ENCODE measurements at regions not wholly inside any gene's neighbourhood (a gene's known extent, or its start where the extent isn't known, plus 50 kb on each side); places are given as distances from the start of the nearest gene placed in this dataset.

DNA sequence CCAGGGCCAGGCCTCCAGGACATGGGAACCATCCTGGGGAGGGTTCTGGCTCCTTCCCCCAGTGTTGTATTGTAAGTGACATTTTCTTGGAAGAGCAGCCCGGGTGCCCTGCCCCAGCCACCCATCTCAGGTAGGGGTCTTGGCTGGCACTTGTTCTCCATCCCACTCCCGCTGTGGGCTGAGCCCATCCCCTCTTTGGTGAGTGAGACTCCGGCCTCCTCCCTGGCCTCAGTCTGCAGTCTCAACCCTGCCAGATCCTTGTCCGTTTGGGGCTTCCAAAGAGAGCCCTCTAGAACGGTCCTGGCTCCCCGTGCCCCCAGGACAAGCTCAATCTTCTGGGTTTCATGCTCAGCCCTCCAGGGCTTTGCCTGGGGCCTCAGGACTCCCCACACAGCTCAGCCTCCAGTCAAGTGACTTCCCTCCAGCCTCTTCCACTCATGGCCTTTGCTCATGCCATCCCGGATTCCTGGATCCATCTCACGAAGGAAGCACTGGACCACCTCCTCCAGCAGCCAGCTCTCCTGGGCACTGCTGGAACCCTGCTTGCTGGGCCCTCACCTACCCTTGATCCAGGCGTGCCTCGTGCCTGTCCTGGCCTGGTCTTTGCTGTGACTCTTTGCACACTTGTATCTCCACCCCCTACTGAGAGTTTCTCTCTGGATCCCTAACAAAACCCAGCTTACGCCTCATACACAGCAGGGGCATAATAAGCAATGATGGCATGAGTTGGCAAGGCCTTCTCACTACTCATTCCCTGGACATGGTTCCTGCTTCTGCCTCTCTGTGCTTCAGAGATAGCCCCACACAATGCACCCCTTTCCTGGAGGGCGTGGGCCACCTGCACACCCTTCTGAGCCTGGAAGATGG lies 297.4 kb upstream of the RTL1 start:
- DNase-seq = no peak
- Mint-ChIP-seq H3K27me3 (ENCODE audit: low read depth) (no peaks in the 10 kb centered on the region), H3K27ac (no peak overlapping the region), H3K36me3 (ENCODE audit: insufficient read depth in 2 of 2) (peaks cover 1 to 2% of the 10 kb centered on the region in 2 donors), H3K4me3 (no peak overlapping the region), H3K9me3 (peaks cover 7 to 11% of the 10 kb centered on the region in 2 donors), H3K4me1 (ENCODE audit: low read depth) (no peaks in the 10 kb centered on the region)
- ATAC-seq (replicated peaks in 1 of 2) = no peak

- Mint-ChIP-seq H3K9me3 (peaks cover 10 to 11% of the 10 kb centered on the region in 2 donors), H3K27me3 (ENCODE audit: low read depth) (no peaks in the 10 kb centered on the region), H3K4me3 (no peak overlapping the region), H3K36me3 (ENCODE audit: insufficient read depth in 2 of 2) (peaks cover 1 to 2% of the 10 kb centered on the region in 2 donors), H3K4me1 (ENCODE audit: low read depth) (no peaks in the 10 kb centered on the region), H3K27ac (no peak overlapping the region)
- ATAC-seq (replicated peaks in 1 of 2) (no peak), DNase-seq (no peak)
Measured at GRCh38 chr14:101201535-101202151, 298.1 kb upstream of the RTL1 start.

DNA sequence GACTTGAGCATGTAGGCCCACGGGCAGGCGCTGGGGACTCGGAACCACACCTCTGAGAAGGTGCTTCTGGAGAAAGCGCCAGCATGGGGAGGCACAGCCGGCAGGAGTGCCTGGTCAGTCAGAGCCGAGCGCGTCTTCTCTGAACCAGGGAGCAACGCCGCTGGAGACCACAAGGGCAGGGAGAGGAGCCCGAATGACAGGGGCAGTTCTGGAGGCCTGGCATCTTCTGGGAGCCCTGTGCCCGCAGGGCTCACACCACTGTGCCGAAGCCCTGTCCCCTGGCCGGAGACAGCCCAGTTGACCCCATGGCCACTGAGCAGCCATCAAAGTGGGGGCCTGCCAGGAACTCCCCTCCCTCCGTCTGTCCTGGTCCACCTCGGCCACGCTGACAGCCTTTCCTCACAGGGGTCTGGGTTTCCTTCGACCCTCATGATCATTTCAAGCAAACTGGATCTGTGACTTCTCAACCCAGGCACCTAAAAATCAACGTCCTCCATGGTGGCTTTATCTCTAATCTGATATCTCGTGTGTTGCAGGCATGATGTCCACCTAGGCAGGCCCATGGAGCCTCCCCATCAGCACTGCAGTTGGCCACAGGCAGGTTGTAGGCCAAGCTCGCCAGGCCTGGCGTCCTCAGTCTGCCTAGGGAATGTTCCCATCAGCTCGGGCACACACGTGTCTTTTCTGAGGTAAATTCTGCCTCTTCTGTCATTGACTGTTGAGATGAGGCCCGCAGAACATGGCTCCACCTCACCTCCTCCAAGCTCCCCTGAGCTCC lies 299.3 kb upstream of the RTL1 start:
- Mint-ChIP-seq H3K27me3 (ENCODE audit: low read depth) (no peaks in the 10 kb centered on the region), H3K9me3 (peaks cover 12 to 17% of the 10 kb centered on the region in 2 donors), H3K4me3 (no peak overlapping the region), H3K4me1 (ENCODE audit: low read depth) (no peaks in the 10 kb centered on the region), H3K27ac (no peak overlapping the region), H3K36me3 (ENCODE audit: insufficient read depth in 2 of 2) (peaks cover 3 to 4% of the 10 kb centered on the region in 2 donors)
- DNase-seq (no peak), ATAC-seq (replicated peaks in 1 of 2) (no peak)

- no peaks in the 10 kb centered on the region for H3K4me1 Mint-ChIP-seq (ENCODE audit: low read depth)
- peaks cover 23 to 34% of the 10 kb centered on the region in 2 donors for H3K9me3 Mint-ChIP-seq
- no peak for DNase-seq
- no peaks in the 10 kb centered on the region for H3K27me3 Mint-ChIP-seq (ENCODE audit: low read depth)
- H3K36me3 Mint-ChIP-seq (ENCODE audit: insufficient read depth in 2 of 2) = peaks cover 9 to 18% of the 10 kb centered on the region in 2 donors
- H3K4me3 Mint-ChIP-seq = no peak overlapping the region
- no peak for ATAC-seq (replicated peaks in 1 of 2)
- no peak overlapping the region for H3K27ac Mint-ChIP-seq
Measured at GRCh38 chr14:101206556-101206955, 303.0 kb upstream of the RTL1 start.

- DNase-seq = no peak
- H3K4me3 Mint-ChIP-seq = no peak overlapping the region
- no peaks in the 10 kb centered on the region for H3K4me1 Mint-ChIP-seq (ENCODE audit: low read depth)
- H3K36me3 Mint-ChIP-seq (ENCODE audit: insufficient read depth in 2 of 2) = peaks cover 12 to 21% of the 10 kb centered on the region in 2 donors
- no peaks in the 10 kb centered on the region for H3K27me3 Mint-ChIP-seq (ENCODE audit: low read depth)
- no peak for ATAC-seq (replicated peaks in 1 of 2)
- H3K27ac Mint-ChIP-seq = no peak overlapping the region
- peaks cover 25 to 36% of the 10 kb centered on the region in 2 donors for H3K9me3 Mint-ChIP-seq
Measured at GRCh38 chr14:101207041-101207440, 303.5 kb upstream of the RTL1 start.

DNA sequence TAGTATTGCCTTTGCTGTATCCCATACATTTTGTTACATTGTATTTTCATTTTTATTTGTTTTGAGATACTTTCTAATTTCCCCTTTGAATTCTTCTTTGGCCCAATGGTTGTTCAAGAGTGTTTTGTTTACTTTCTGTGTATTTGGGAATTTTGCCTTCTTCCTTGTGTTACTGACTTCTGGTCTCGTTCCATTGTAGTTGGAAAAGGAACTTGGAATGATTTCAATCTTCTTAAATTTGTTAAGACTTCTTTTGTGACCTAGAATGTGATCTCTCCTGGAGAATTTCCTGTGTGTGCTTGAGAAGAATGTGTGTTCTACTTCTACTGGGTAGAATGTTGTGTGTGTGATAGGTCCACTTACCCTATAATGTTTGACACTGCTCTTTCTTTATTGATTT lies 304.4 kb upstream of the RTL1 start:
- H3K36me3 Mint-ChIP-seq (ENCODE audit: insufficient read depth in 2 of 2) = peaks cover 13 to 23% of the 10 kb centered on the region in 2 donors
- no peaks in the 10 kb centered on the region for H3K4me1 Mint-ChIP-seq (ENCODE audit: low read depth)
- H3K27ac Mint-ChIP-seq = no peak overlapping the region
- H3K9me3 Mint-ChIP-seq = peaks cover 28 to 39% of the 10 kb centered on the region in 2 donors
- DNase-seq (no peak), ATAC-seq (replicated peaks in 1 of 2) (no peak)
- no peaks in the 10 kb centered on the region for H3K27me3 Mint-ChIP-seq (ENCODE audit: low read depth)
- no peak overlapping the region for H3K4me3 Mint-ChIP-seq

GRCh38 chr14:101209594-101209993 lies 306.1 kb upstream of the RTL1 start:
- no peaks in the 10 kb centered on the region for H3K27me3 Mint-ChIP-seq (ENCODE audit: low read depth)
- no peak overlapping the region for H3K4me3 Mint-ChIP-seq
- no peaks in the 10 kb centered on the region for H3K4me1 Mint-ChIP-seq (ENCODE audit: low read depth)
- H3K27ac Mint-ChIP-seq = no peak overlapping the region
- no peak for DNase-seq
- no peak for ATAC-seq (replicated peaks in 1 of 2)
- peaks cover 24 to 37% of the 10 kb centered on the region in 2 donors for H3K9me3 Mint-ChIP-seq
- H3K36me3 Mint-ChIP-seq (ENCODE audit: insufficient read depth in 2 of 2) = peaks cover 14 to 21% of the 10 kb centered on the region in 2 donors

- Mint-ChIP-seq H3K4me3 (no peak overlapping the region), H3K27me3 (ENCODE audit: low read depth) (no peaks in the 10 kb centered on the region), H3K9me3 (peaks cover 6 to 14% of the 10 kb centered on the region in 2 donors), H3K36me3 (ENCODE audit: insufficient read depth in 2 of 2) (peaks cover 7 to 8% of the 10 kb centered on the region in 2 donors), H3K27ac (no peak overlapping the region), H3K4me1 (ENCODE audit: low read depth) (no peaks in the 10 kb centered on the region)
- ATAC-seq (replicated peaks in 1 of 2) (no peak), DNase-seq (no peak)
Measured at GRCh38 chr14:101215266-101215665, 311.7 kb upstream of the RTL1 start.

- peaks cover 5% of the 10 kb centered on the region in 2 donors for H3K36me3 Mint-ChIP-seq (ENCODE audit: insufficient read depth in 2 of 2)
- peaks cover 6 to 10% of the 10 kb centered on the region in 2 donors for H3K9me3 Mint-ChIP-seq
- DNase-seq (no peak), ATAC-seq (replicated peaks in 1 of 2) (no peak)
- H3K27me3 Mint-ChIP-seq (ENCODE audit: low read depth) = no peaks in the 10 kb centered on the region
- no peaks in the 10 kb centered on the region for H3K4me1 Mint-ChIP-seq (ENCODE audit: low read depth)
- no peak overlapping the region for H3K4me3 Mint-ChIP-seq
- H3K27ac Mint-ChIP-seq = no peak overlapping the region
Measured at GRCh38 chr14:101215927-101216326, 312.4 kb upstream of the RTL1 start.

DNA sequence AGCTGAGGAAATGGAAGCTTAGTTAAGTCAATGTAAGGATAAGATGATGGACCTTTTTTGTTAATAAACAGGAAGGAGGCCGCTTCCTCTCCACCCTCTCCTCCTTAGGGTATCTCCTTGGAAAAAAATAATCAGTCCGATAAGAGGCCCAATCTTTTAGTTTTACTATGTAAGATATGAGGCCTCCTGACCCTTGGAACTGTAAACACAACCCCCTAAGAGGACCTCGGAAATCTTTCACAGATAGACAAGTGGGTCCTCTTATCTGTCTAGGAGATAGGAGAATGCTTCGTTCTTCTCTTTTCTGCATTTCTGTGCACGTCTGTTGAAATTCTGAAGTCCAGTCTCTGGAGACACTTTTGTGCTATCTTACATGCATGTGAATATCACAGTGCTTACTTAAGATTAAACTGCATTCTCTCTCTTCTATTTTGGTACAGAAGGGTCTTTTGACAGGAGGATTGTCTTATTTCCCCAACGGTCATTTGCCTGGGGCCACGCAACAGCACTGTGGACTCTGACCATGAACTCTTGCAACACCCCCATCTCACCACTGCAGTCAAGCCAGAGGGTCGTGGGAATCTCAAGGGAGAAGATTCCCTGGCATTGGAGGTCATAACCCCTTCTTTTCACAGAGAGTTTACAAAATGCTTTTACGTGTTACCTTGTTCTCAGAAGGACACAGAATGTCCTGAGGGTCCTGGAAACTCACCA lies 313.0 kb upstream of the RTL1 start:
- ATAC-seq (replicated peaks in 1 of 2) (no peak), DNase-seq (no peak)
- no peak overlapping the region for H3K27ac Mint-ChIP-seq
- no peak overlapping the region for H3K4me3 Mint-ChIP-seq
- peaks cover 5% of the 10 kb centered on the region in 2 donors for H3K36me3 Mint-ChIP-seq (ENCODE audit: insufficient read depth in 2 of 2)
- no peaks in the 10 kb centered on the region for H3K4me1 Mint-ChIP-seq (ENCODE audit: low read depth)
- H3K9me3 Mint-ChIP-seq = peaks cover 7 to 8% of the 10 kb centered on the region in 2 donors
- H3K27me3 Mint-ChIP-seq (ENCODE audit: low read depth) = no peaks in the 10 kb centered on the region

GRCh38 chr14:101217080-101217463 lies 313.6 kb upstream of the RTL1 start:
- ATAC-seq (replicated peaks in 1 of 2) = no peak
- DNase-seq = no peak
- Mint-ChIP-seq H3K4me3 (no peak overlapping the region), H3K36me3 (ENCODE audit: insufficient read depth in 2 of 2) (peaks cover 2% of the 10 kb centered on the region in 2 donors), H3K27ac (no peak overlapping the region), H3K4me1 (ENCODE audit: low read depth) (no peaks in the 10 kb centered on the region), H3K27me3 (ENCODE audit: low read depth) (no peaks in the 10 kb centered on the region), H3K9me3 (peaks cover 4 to 6% of the 10 kb centered on the region in 2 donors)

DNA sequence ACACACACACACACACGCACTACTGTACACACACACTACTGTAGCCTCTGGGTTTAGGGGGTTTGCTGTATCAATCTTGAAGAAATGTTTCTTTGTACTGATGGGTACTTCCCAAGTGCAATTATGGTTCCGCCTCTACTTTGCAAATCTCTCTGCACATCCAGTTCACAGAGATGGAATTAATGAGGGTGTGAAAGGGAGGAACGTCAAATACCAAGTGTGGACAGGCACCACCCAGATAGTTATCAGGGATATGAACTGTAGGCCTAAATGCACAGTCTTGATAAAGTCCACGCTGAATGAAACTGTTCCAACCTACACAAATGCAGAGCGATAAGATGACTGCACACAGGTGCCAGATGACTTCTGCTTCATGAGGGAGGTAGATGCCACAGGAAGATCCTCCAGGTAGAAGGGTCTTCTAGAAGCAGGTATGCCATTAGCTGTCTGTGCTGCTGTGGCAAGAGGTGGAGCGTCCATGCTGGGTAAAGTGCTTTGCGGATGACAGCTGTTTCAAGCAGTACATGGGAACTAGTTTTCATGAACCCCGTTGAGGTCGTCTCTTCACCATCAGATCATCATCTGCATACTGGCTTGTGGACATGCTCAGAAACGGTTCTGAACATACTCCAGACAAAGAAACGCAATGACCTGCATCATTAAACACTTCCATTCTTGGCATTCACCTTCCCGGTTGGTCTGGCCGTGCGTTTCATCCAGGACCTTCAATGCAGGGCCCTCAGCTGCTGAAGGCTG lies 314.3 kb upstream of the RTL1 start:
- Mint-ChIP-seq H3K9me3 (peaks cover 2 to 3% of the 10 kb centered on the region in 2 donors), H3K4me3 (no peak overlapping the region), H3K27me3 (ENCODE audit: low read depth) (no peaks in the 10 kb centered on the region), H3K27ac (no peak overlapping the region), H3K4me1 (ENCODE audit: low read depth) (no peaks in the 10 kb centered on the region), H3K36me3 (ENCODE audit: insufficient read depth in 2 of 2) (peaks cover 0 to 1% of the 10 kb centered on the region in 2 donors)
- no peak for DNase-seq
- no peak for ATAC-seq (replicated peaks in 1 of 2)

Measured in activated T-cell treated with anti-CD3 and anti-CD28 coated beads, Interleukin-2, amount 50 U/mL, for 72 hours (primary cell).